ENCODE measurements at regions not wholly inside any gene's neighbourhood (a gene's known extent, or its start where the extent isn't known, plus 50 kb on each side); places are given as distances from the start of the nearest gene placed in this dataset.

DNA sequence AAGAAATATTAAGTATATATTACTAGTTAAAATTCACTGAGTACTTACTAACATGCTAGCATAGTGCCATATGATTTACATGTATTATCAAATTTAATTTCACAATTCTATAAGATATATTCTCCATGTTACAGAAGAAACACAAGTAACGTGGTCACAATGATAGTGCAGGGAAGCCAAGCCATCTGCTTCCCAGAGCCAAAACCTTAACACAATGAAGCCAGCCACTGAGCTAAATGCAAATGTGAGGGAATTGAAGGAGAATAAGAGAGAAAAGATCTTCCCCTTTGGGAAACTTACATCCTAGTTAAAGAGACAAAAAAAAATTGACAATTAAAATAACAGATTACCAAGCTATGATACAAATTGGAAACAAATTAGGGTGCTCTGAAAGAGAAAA is 63.6 kb downstream of the ELAPOR2 start:
- no peak overlapping the region for H3K27ac ChIP-seq (ENCODE audit: control insufficient read depth, insufficient read depth, low read length)
- DNase-seq (ENCODE audit: low read depth, low spot score) (no peak), FAIRE-seq (no peak)
- H3K9ac ChIP-seq (ENCODE audit: control insufficient read depth, extremely low read depth, insufficient read depth, low read length), result no peak overlapping the region
- H3K4me2 ChIP-seq (ENCODE audit: control insufficient read depth, extremely low read depth, insufficient read depth, low read depth, low read length), result no peak overlapping the region
- H2AFZ ChIP-seq (ENCODE audit: control insufficient read depth, low read length), result no peak overlapping the region
- no peaks in the 10 kb centered on the region for H3K4me1 ChIP-seq (ENCODE audit: control insufficient read depth, extremely low read depth, insufficient read depth, low read length)
- no peaks in the 10 kb centered on the region for H3K79me2 ChIP-seq (ENCODE audit: control insufficient read depth, insufficient read depth, low read length)
- H3K9me3 ChIP-seq (ENCODE audit: control insufficient read depth, low read depth, low read length), result no peaks in the 10 kb centered on the region
- no peaks in the 10 kb centered on the region for H3K27me3 ChIP-seq (ENCODE audit: control insufficient read depth, extremely low read depth, insufficient read depth, low read length)
- TF ChIP-seq CTCF (optimal IDR thresholded peaks at IDR 0.05 in 1 of 3, IDR thresholded peaks at IDR 0.05 in 1 of 3, conservative IDR thresholded peaks at IDR 0.05 in 1 of 3; ENCODE audit: extremely low read depth in 1 of 3, insufficient read depth in 2 of 3, low read length in 3 of 3), result no peak
- no peak for TF ChIP-seq EZH2 (IDR thresholded peaks at IDR 0.05; ENCODE audit: low read length)
- no peaks in the 10 kb centered on the region for H4K20me1 ChIP-seq (ENCODE audit: control insufficient read depth, extremely low read depth, insufficient read depth, low read length)
- H3K9me1 ChIP-seq (ENCODE audit: control insufficient read depth, extremely low read depth, insufficient read depth, low read length), result no peaks in the 10 kb centered on the region
- no peaks in the 10 kb centered on the region for H3K36me3 ChIP-seq (ENCODE audit: control insufficient read depth in 2 of 2, extremely low read depth in 1 of 2, insufficient read depth in 2 of 2, low read length in 2 of 2)
- dilution Hi-C loops (cut with MboI; ENCODE audit: extremely low pct_ligation_motif_present, low sequenced_read_pairs), result no loop called here
- no peak overlapping the region for H3K4me3 ChIP-seq (ENCODE audit: control insufficient read depth in 2 of 3, extremely low read depth in 1 of 3, insufficient read depth in 2 of 3, low read depth in 1 of 3, low read length in 3 of 3)

DNA sequence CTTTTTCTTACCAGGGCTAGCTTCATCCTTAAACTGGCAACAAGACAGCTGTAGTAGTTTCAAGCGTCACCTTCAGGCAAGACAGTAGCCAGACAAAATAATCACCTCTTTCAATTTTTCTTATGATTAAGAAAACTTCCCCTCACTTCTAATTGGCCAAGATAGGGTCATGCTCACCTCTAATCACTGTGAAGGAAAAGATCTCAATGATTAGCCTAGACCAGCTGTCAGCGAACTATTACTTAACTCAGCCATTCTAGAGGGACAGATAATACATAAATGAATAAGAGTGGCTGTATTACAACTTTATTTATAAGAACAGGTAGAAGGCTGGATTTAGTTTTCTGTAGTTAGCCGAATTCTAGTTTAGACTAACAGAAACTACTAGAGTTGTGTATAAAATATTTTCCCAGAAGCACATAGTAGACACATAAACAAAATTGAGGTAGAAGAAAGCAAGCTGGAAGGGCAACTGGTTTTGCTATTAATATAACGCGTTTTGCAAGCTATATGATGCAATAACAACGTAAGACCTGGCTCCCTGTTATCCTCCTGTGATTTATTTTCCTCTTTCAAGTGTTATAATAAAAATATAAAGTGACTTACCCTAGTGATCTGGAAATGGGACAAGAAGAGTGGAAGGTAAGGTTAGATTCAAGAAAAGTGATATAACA is 64.3 kb downstream of the ELAPOR2 start:
- Histone ChIP-seq H3K79me2 (ENCODE audit: control insufficient read depth, insufficient read depth, low read length) (no peaks in the 10 kb centered on the region), H3K9me1 (ENCODE audit: control insufficient read depth, extremely low read depth, insufficient read depth, low read length) (no peaks in the 10 kb centered on the region), H3K4me2 (ENCODE audit: control insufficient read depth, extremely low read depth, insufficient read depth, low read depth, low read length) (no peak overlapping the region), H3K4me1 (ENCODE audit: control insufficient read depth, extremely low read depth, insufficient read depth, low read length) (no peaks in the 10 kb centered on the region), H3K36me3 (ENCODE audit: control insufficient read depth in 2 of 2, extremely low read depth in 1 of 2, insufficient read depth in 2 of 2, low read length in 2 of 2) (no peaks in the 10 kb centered on the region), H4K20me1 (ENCODE audit: control insufficient read depth, extremely low read depth, insufficient read depth, low read length) (no peaks in the 10 kb centered on the region), H2AFZ (ENCODE audit: control insufficient read depth, low read length) (no peak overlapping the region), H3K27me3 (ENCODE audit: control insufficient read depth, extremely low read depth, insufficient read depth, low read length) (no peaks in the 10 kb centered on the region), H3K9me3 (ENCODE audit: control insufficient read depth, low read depth, low read length) (no peaks in the 10 kb centered on the region), H3K4me3 (ENCODE audit: control insufficient read depth in 2 of 3, extremely low read depth in 1 of 3, insufficient read depth in 2 of 3, low read depth in 1 of 3, low read length in 3 of 3) (no peak overlapping the region), H3K27ac (ENCODE audit: control insufficient read depth, insufficient read depth, low read length) (no peak overlapping the region), H3K9ac (ENCODE audit: control insufficient read depth, extremely low read depth, insufficient read depth, low read length) (no peak overlapping the region)
- TF ChIP-seq EZH2 (IDR thresholded peaks at IDR 0.05; ENCODE audit: low read length), result no peak
- TF ChIP-seq CTCF (optimal IDR thresholded peaks at IDR 0.05 in 1 of 3, IDR thresholded peaks at IDR 0.05 in 1 of 3, conservative IDR thresholded peaks at IDR 0.05 in 1 of 3; ENCODE audit: extremely low read depth in 1 of 3, insufficient read depth in 2 of 3, low read length in 3 of 3), result no peak
- dilution Hi-C loops (cut with MboI; ENCODE audit: extremely low pct_ligation_motif_present, low sequenced_read_pairs), result no loop called here
- DNase-seq (ENCODE audit: low read depth, low spot score) (no peak), FAIRE-seq (no peak)
